GM12865 (cell line): ENCODE measurements at regions not wholly inside any gene's neighbourhood (a gene's known extent, or its start where the extent isn't known, plus 50 kb on each side); places are given as distances from the start of the nearest gene placed in this dataset.

Experiments used
- DNase-seq: peaks from one replicate; pipeline ENCODE4 v3.0.0; 2010; ENCODE audit warnings: low read depth
- H3K4me3 ChIP-seq: 2 replicates; pipeline ENCODE4 v1.5.1; 2011; ENCODE audit warnings: mild to moderate bottlenecking, low read depth, low read length, control low read depth
- CTCF ChIP-seq: IDR thresholded peaks from 2 replicates; pipeline ENCODE4 v1.5.1; 2011; ENCODE audit warnings: low read length, control low read depth, low read depth, inconsistent platforms; ENCODE audit not compliant: insufficient read depth; ENCODE audit errors: missing control alignments

- TF ChIP-seq CTCF = no peak
- peak; percentile 74 for DNase-seq
- no peak overlapping the region for H3K4me3 ChIP-seq
Observed at GRCh38 chr3:40765884-40766283, 241.1 kb downstream of the ZNF621 start.

GRCh38 chr3:40766396-40766795 is 241.6 kb downstream of the ZNF621 start:
- TF ChIP-seq CTCF = no peak
- DNase-seq = peak; percentile 51

GRCh38 chr3:40768046-40768445 is 243.3 kb downstream of the ZNF621 start:
- DNase-seq = no peak
- no peak for TF ChIP-seq CTCF
- H3K4me3 ChIP-seq = no peak overlapping the region

More at GRCh38 chr3:40766396-40766795, 241.6 kb downstream of the ZNF621 start:
- no peak overlapping the region for H3K4me3 ChIP-seq

- H3K4me3 ChIP-seq = no peak overlapping the region
- no peak for TF ChIP-seq CTCF
- no peak for DNase-seq
Observed at GRCh38 chr3:40768536-40768935, 243.8 kb downstream of the ZNF621 start.

- no peak overlapping the region for H3K4me3 ChIP-seq
- DNase-seq = no peak
- TF ChIP-seq CTCF = no peak
Observed at GRCh38 chr3:40770061-40770460, 245.3 kb downstream of the ZNF621 start.

GRCh38 chr3:40771112-40771511 is 246.4 kb downstream of the ZNF621 start:
- no peak for TF ChIP-seq CTCF
- no peak for DNase-seq
- no peak overlapping the region for H3K4me3 ChIP-seq

- TF ChIP-seq CTCF = no peak
- DNase-seq = no peak
- no peak overlapping the region for H3K4me3 ChIP-seq
Observed at GRCh38 chr3:40779039-40779438, 254.3 kb downstream of the ZNF621 start.
